GM12873 (cell line): ENCODE measurements at regions not wholly inside any gene's neighbourhood (a gene's known extent, or its start where the extent isn't known, plus 50 kb on each side); places are given as distances from the start of the nearest gene placed in this dataset.

ENCODE experiments used
- CTCF ChIP-seq: IDR thresholded peaks from 2 replicates; pipeline ENCODE4 v1.5.1; 2012; ENCODE audit warnings: low read depth, mild to moderate bottlenecking, moderate library complexity, low read length, control low read depth; ENCODE audit not compliant: insufficient read depth; ENCODE audit errors: missing control alignments

GRCh38 chr2:138381373-138381772, 120.2 kb upstream of the SPOPL start:
- TF ChIP-seq CTCF, result no peak

GRCh38 chr2:138382672-138383071, 118.9 kb upstream of the SPOPL start:
- TF ChIP-seq CTCF, result no peak

GRCh38 chr2:138389063-138389462, 112.5 kb upstream of the SPOPL start:
- no peak for TF ChIP-seq CTCF

- no peak for TF ChIP-seq CTCF
These were observed 111.1 kb upstream of the SPOPL start for GRCh38 chr2:138390316-138390945.

GRCh38 chr2:138391946-138392345, 109.6 kb upstream of the SPOPL start:
- TF ChIP-seq CTCF, result no peak

- no peak for TF ChIP-seq CTCF
These were observed 105.8 kb upstream of the SPOPL start for GRCh38 chr2:138395565-138396306.

- no peak for TF ChIP-seq CTCF
These were observed 104.7 kb upstream of the SPOPL start for GRCh38 chr2:138396843-138397242.
